GM12872 (cell line): ENCODE measurements at regions not wholly inside any gene's neighbourhood (a gene's known extent, or its start where the extent isn't known, plus 50 kb on each side); places are given as distances from the start of the nearest gene placed in this dataset.

ENCODE experiments used
- TF ChIP-seq, protein P1 (sequence below): IDR thresholded peaks from 3 replicates; pipeline ENCODE4 v1.5.1; 2011; ENCODE audit warnings: low read depth, mild to moderate bottlenecking, low read length, moderate library complexity; ENCODE audit not compliant: insufficient read depth

GRCh38 chr9:23555851-23556250 is 270.2 kb downstream of the ELAVL2 start:
- TF ChIP-seq, protein P1, sequence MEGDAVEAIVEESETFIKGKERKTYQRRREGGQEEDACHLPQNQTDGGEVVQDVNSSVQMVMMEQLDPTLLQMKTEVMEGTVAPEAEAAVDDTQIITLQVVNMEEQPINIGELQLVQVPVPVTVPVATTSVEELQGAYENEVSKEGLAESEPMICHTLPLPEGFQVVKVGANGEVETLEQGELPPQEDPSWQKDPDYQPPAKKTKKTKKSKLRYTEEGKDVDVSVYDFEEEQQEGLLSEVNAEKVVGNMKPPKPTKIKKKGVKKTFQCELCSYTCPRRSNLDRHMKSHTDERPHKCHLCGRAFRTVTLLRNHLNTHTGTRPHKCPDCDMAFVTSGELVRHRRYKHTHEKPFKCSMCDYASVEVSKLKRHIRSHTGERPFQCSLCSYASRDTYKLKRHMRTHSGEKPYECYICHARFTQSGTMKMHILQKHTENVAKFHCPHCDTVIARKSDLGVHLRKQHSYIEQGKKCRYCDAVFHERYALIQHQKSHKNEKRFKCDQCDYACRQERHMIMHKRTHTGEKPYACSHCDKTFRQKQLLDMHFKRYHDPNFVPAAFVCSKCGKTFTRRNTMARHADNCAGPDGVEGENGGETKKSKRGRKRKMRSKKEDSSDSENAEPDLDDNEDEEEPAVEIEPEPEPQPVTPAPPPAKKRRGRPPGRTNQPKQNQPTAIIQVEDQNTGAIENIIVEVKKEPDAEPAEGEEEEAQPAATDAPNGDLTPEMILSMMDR, result no peak

GRCh38 chr9:23556459-23556858 is 269.6 kb downstream of the ELAVL2 start:
- TF ChIP-seq, protein P1, result no peak

DNA sequence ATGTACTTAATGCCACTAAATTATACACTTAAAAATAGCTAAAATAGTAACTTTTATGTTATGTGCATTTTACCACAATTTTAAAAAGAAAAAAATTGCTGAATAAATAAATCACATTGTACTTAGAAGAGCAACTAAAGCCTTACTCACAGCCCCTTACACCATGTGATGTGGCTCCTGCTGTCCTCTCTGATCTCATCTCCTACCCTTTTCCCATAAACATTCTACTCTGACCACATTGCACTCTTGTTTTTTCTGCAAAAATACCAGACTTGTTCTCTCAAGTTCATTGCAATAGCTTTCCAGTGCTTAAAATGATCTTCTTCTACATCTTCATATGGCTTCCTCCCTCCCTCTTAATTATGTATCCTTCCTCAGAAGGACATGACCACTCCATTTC is 268.4 kb downstream of the ELAVL2 start:
- TF ChIP-seq, protein P1, result no peak

DNA sequence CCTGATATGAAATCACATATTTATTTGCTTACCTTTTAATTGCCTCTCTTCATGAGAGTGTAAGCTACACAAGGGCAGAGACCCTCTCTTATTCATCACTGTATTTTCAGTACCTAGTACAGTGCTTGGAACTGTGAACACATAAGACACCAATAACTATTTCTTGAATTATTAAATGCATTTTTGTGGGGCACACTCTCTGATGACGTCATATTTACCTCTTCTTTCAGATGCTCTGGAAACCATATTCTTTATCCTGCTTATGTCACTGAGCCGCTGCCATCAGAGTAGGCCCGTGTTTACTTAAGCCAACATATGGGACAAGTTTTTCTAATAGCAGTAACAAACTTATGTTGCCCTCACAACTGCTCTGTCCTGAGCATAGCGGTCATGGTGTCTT is 266.5 kb downstream of the ELAVL2 start:
- TF ChIP-seq, protein P1, result no peak

DNA sequence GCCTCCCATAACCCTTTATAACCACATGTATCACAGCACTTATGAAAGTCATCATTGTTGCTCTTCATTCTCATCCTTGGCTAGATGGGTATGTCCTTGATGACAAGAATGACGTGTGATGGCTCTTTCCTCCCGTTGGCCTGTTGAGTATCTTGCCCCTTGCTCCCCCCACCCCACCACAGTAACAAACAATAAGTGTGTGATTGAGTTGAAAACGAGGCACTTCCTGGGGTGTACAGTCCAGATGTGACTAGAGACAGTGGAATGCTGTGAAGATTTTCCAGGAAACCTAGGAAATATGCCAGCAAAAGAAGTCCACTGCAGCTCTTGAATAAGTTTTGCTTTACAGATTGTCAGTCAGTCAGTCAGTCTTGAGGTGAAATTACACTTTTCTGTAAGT is 262.5 kb downstream of the ELAVL2 start:
- TF ChIP-seq, protein P1, result no peak

DNA sequence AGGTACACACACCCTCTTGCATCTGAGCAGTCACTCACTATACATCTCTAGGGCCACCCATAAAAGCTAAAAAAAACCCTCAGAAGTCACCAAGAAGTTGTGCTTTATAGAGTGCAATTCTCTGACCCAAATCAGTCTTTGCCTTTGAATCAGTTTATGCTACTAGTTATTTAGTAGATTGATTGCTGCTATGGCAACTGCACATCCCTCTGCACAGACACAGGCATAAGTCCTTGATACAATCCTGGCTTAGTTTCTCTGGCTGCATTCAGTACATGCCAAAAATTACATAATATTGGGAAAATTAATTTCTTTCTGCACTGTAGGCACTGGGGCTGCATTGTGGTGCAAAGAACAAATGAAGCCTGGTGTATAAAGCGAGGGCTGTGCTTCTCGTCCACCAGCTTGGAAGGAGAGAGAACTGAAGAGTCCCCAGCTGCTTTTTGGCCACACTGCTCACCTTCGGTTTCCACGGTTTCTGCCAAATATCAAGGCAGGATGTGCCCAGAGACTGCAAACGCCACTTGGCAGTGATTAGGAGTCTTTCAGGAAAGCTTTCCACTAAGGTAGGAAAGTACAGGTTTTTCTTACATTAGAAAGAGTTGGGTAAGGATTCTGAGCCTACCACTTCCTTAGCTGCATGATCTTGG is 258.4 kb downstream of the ELAVL2 start:
- TF ChIP-seq, protein P1, result no peak

- TF ChIP-seq, protein P1, result no peak
These were observed 254.5 kb downstream of the ELAVL2 start for GRCh38 chr9:23571414-23572104.
